Left lung (tissue), 4 donors: ENCODE measurements at regions not wholly inside any gene's neighbourhood (a gene's known extent, or its start where the extent isn't known, plus 50 kb on each side); places are given as distances from the start of the nearest gene placed in this dataset.

Source experiments
- ATAC-seq: fragments of 200-7000 bp; cut with Tn5 transposase; one replicate; pipeline ENCODE4 v1.9.1; 2020; ENCODE audit warnings: moderate library complexity
- DNase-seq, 4 donors: peaks; one replicate each; pipeline ENCODE4 v3.0.0-alpha.2; 2013 to 2020
- H3K27ac ChIP-seq, 2 donors: fragments of 200-600 bp; sonication (generic) in 1 of 2; one replicate each; pipeline versions ENCODE4 v1.5.0 to v1.8.0; 2020 to 2021
- H3K27me3 ChIP-seq, 2 donors: fragments of 200-600 bp; sonication (generic) in 1 of 2; one replicate each; pipeline versions ENCODE4 v1.5.0 to v1.8.0; 2020 to 2021
- H3K36me3 ChIP-seq, 2 donors: fragments of 200-600 bp; sonication (generic) in 1 of 2; one replicate each; pipeline versions ENCODE4 v1.5.0 to v1.8.0; 2020 to 2021
- H3K4me1 ChIP-seq, 2 donors: fragments of 200-600 bp; one replicate each; pipeline ENCODE4 v1.8.0; 2021
- H3K4me3 ChIP-seq, 2 donors: fragments of 200-600 bp; sonication (generic) in 1 of 2; one replicate each; pipeline versions ENCODE4 v1.5.0 to v1.8.0; 2020 to 2021; ENCODE audit warnings: mild to moderate bottlenecking in 1 of 2
- H3K9me3 ChIP-seq, 2 donors: fragments of 200-600 bp; sonication (generic) in 1 of 2; one replicate each; pipeline versions ENCODE4 v1.5.0 to v1.8.0; 2020 to 2021
- CTCF ChIP-seq, 2 donors: fragments of 200-600 bp; sonication (generic) in 1 of 2; IDR thresholded peaks; one replicate each; pipeline versions ENCODE4 v1.5.0 to v1.8.0; 2021; ENCODE audit warnings: antibody characterized with exemption in 2 of 2
- intact Hi-C, 2 donors: fragments of 100-400 bp; cut with DNase I; formaldehyde crosslinking; loops; one replicate each; pipeline versions ENCODE4 v1.11.2 to v1.14.2; 2022
- donor health status: DM: no; HTN: yes; CAD: no.
- donor health status: DM: no; HTN: no; CAD: no.

- no peaks in the 10 kb centered on the region for H3K9me3 ChIP-seq
- ATAC-seq (no peak), DNase-seq (no peak)
- no peak overlapping the region for H3K27ac ChIP-seq
- no peak overlapping the region for H3K4me3 ChIP-seq
- TF ChIP-seq CTCF (IDR thresholded peaks at IDR 0.05), result no peak
- H3K4me1 ChIP-seq, result no peaks in the 10 kb centered on the region
- intact Hi-C loops, result no loop called here
- H3K27me3 ChIP-seq, result no peaks in the 10 kb centered on the region
- no peaks in the 10 kb centered on the region for H3K36me3 ChIP-seq
Measured at GRCh38 chr2:6645672-6646071, 220.0 kb downstream of the CMPK2 start.

- TF ChIP-seq CTCF (IDR thresholded peaks at IDR 0.05), result no peak
- Histone ChIP-seq H3K4me3 (no peak overlapping the region), H3K27ac (no peak overlapping the region), H3K36me3 (no peaks in the 10 kb centered on the region), H3K4me1 (no peaks in the 10 kb centered on the region), H3K27me3 (no peaks in the 10 kb centered on the region), H3K9me3 (no peaks in the 10 kb centered on the region)
- DNase-seq (no peak), ATAC-seq (no peak)
- intact Hi-C loops, result no loop called here
Measured at GRCh38 chr2:6647046-6647445, 218.7 kb downstream of the CMPK2 start.

GRCh38 chr2:6648596-6649247 is 217.0 kb downstream of the CMPK2 start:
- no peaks in the 10 kb centered on the region for H3K9me3 ChIP-seq
- ATAC-seq (peak; percentile 39), DNase-seq (no peak)
- H3K27me3 ChIP-seq, result no peaks in the 10 kb centered on the region
- no peaks in the 10 kb centered on the region for H3K36me3 ChIP-seq
- intact Hi-C loops, result no loop called here
- TF ChIP-seq CTCF (IDR thresholded peaks at IDR 0.05), result no peak
- no peak overlapping the region for H3K4me3 ChIP-seq
- H3K4me1 ChIP-seq, result no peaks in the 10 kb centered on the region
- no peak overlapping the region for H3K27ac ChIP-seq

GRCh38 chr2:6650311-6650710 is 215.4 kb downstream of the CMPK2 start:
- intact Hi-C loops, result no loop called here
- ATAC-seq (no peak), DNase-seq (no peak)
- no peak for TF ChIP-seq CTCF (IDR thresholded peaks at IDR 0.05)
- Histone ChIP-seq H3K4me1 (no peaks in the 10 kb centered on the region), H3K27ac (no peak overlapping the region), H3K27me3 (no peaks in the 10 kb centered on the region), H3K4me3 (no peak overlapping the region), H3K9me3 (no peaks in the 10 kb centered on the region), H3K36me3 (no peaks in the 10 kb centered on the region)

DNA sequence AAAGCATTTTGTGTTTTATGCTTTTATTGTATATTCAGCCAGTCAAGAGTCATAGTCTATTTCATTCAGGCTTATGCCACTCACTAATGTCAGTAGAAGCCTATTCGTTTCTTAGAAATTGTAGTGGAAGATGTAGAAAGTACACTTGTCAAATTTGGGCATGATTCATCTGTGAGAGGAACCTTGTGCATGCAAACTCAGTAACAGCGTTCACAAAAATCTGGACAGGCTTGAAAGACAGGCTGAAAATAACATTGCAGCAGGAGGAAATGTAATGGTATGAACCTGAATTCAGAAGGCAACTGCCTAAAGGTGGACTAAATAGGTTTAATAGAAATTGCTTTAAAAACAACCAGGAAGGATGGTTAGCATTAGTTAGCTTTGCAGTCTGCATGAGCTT is 213.5 kb downstream of the CMPK2 start:
- no peak overlapping the region for H3K27ac ChIP-seq
- no peaks in the 10 kb centered on the region for H3K27me3 ChIP-seq
- no peak for TF ChIP-seq CTCF (IDR thresholded peaks at IDR 0.05)
- H3K4me1 ChIP-seq, result no peaks in the 10 kb centered on the region
- H3K9me3 ChIP-seq, result no peaks in the 10 kb centered on the region
- DNase-seq (no peak), ATAC-seq (no peak)
- H3K36me3 ChIP-seq, result no peaks in the 10 kb centered on the region
- intact Hi-C loops, result no loop called here
- no peak overlapping the region for H3K4me3 ChIP-seq
